ENCODE measurements at regions not wholly inside any gene's neighbourhood (a gene's known extent, or its start where the extent isn't known, plus 50 kb on each side); places are given as distances from the start of the nearest gene placed in this dataset.

GRCh38 chr7:50212016-50212325, 92.5 kb upstream of the IKZF1 start:
- TF ChIP-seq CTCF (IDR thresholded peaks at IDR 0.05; ENCODE audit: low read depth, low read length) (no peak), EZH2phosphoT487 (IDR thresholded peaks at IDR 0.05; ENCODE audit: low read depth) (no peak)

Measured in OCI-LY3 (cell line).